Calu3 (cell line): ENCODE measurements at regions not wholly inside any gene's neighbourhood (a gene's known extent, or its start where the extent isn't known, plus 50 kb on each side); places are given as distances from the start of the nearest gene placed in this dataset.

ENCODE experiments used
- BruUV-seq: library from RNA; stranded (reverse); fragments of 400-500 nt; replicated peaks from 2 replicates; lab custom pipeline; 2021; lab: Mats Ljungman, UMichigan
- CTCF ChIA-PET: fragments of 300-600 bp; sonication (Branson Sonifier 250); formaldehyde crosslinking; loops from one replicate; lab custom pipeline; 2022; ENCODE audit warnings: antibody characterized with exemption; lab: Charles Lee
- DNase-seq: peaks from one replicate; pipeline ENCODE4 v3.0.0; 2022
- H3K27ac Mint-ChIP-seq: one replicate; pipeline ENCODE4 v1.8.0; 2022; ENCODE audit warnings: mixed read lengths; ENCODE audit not compliant: unreplicated experiment
- H3K27me3 Mint-ChIP-seq: one replicate; pipeline ENCODE4 v1.8.0; 2022; ENCODE audit warnings: mixed read lengths; ENCODE audit not compliant: unreplicated experiment
- H3K36me3 Mint-ChIP-seq: one replicate; pipeline ENCODE4 v1.8.0; 2022; ENCODE audit warnings: mild to moderate bottlenecking, moderate library complexity, mixed read lengths; ENCODE audit not compliant: insufficient read depth, unreplicated experiment
- H3K4me1 Mint-ChIP-seq: one replicate; pipeline ENCODE4 v1.8.0; 2022; ENCODE audit warnings: mild to moderate bottlenecking, low read depth, mixed read lengths; ENCODE audit not compliant: unreplicated experiment
- H3K4me3 Mint-ChIP-seq: one replicate; pipeline ENCODE4 v1.8.0; 2022; ENCODE audit warnings: mild to moderate bottlenecking, low read depth, moderate library complexity, mixed read lengths; ENCODE audit not compliant: unreplicated experiment
- H3K9me3 Mint-ChIP-seq: one replicate; pipeline ENCODE4 v1.8.0; 2022; ENCODE audit warnings: low read depth, mixed read lengths; ENCODE audit not compliant: unreplicated experiment
- CTCF ChIP-seq: fragments of 200-600 bp; IDR thresholded peaks from one replicate; pipeline ENCODE4 v1.8.0; 2022; ENCODE audit warnings: antibody characterized with exemption; ENCODE audit not compliant: unreplicated experiment
- intact Hi-C: fragments of 100-400 bp; cut with micrococcal nuclease; formaldehyde crosslinking; loops from one replicate; pipeline ENCODE4 v1.10.0; 2022; ENCODE audit not compliant: unreplicated experiment

- intact Hi-C loops, result no loop called here
- peaks cover 31% of the 10 kb centered on the region for H3K27me3 Mint-ChIP-seq
- CTCF ChIA-PET, result no interaction called here
- BruUV-seq, result no TSS peak
- no peak for DNase-seq
- H3K4me3 Mint-ChIP-seq, result no peak overlapping the region
- no peaks in the 10 kb centered on the region for H3K9me3 Mint-ChIP-seq
- H3K36me3 Mint-ChIP-seq, result no peaks in the 10 kb centered on the region
- H3K27ac Mint-ChIP-seq, result no peak overlapping the region
- no peaks in the 10 kb centered on the region for H3K4me1 Mint-ChIP-seq
- TF ChIP-seq CTCF, result no peak
Observed at GRCh38 chr1:30201015-30201414, 522.4 kb downstream of the MATN1 start.

GRCh38 chr1:30200161-30200560, 523.2 kb downstream of the MATN1 start:
- no peaks in the 10 kb centered on the region for H3K4me1 Mint-ChIP-seq
- DNase-seq, result no peak
- TF ChIP-seq CTCF, result no peak
- H3K27ac Mint-ChIP-seq, result no peak overlapping the region
- CTCF ChIA-PET, result no interaction called here
- H3K4me3 Mint-ChIP-seq, result no peak overlapping the region
- intact Hi-C loops, result no loop called here
- no peaks in the 10 kb centered on the region for H3K36me3 Mint-ChIP-seq
- peaks cover 39% of the 10 kb centered on the region for H3K27me3 Mint-ChIP-seq
- no peaks in the 10 kb centered on the region for H3K9me3 Mint-ChIP-seq
- BruUV-seq, result no TSS peak

GRCh38 chr1:30199563-30199962, 523.8 kb downstream of the MATN1 start:
- no peaks in the 10 kb centered on the region for H3K36me3 Mint-ChIP-seq
- CTCF ChIA-PET, result no interaction called here
- peaks cover 45% of the 10 kb centered on the region for H3K27me3 Mint-ChIP-seq
- no peak for TF ChIP-seq CTCF
- H3K4me1 Mint-ChIP-seq, result no peaks in the 10 kb centered on the region
- intact Hi-C loops, result no loop called here
- no peak overlapping the region for H3K4me3 Mint-ChIP-seq
- DNase-seq, result no peak
- no TSS peak for BruUV-seq
- no peaks in the 10 kb centered on the region for H3K9me3 Mint-ChIP-seq
- no peak overlapping the region for H3K27ac Mint-ChIP-seq

- no peak for DNase-seq
- Mint-ChIP-seq H3K36me3 (no peaks in the 10 kb centered on the region), H3K4me3 (no peak overlapping the region), H3K27me3 (peaks cover 52% of the 10 kb centered on the region), H3K4me1 (no peaks in the 10 kb centered on the region), H3K9me3 (no peaks in the 10 kb centered on the region), H3K27ac (no peak overlapping the region)
- no TSS peak for BruUV-seq
- no peak for TF ChIP-seq CTCF
- intact Hi-C loops, result no loop called here
- CTCF ChIA-PET, result no interaction called here
Observed at GRCh38 chr1:30198795-30199403, 524.5 kb downstream of the MATN1 start.
